Hepatocyte (in vitro differentiated cells): ENCODE measurements at regions not wholly inside any gene's neighbourhood (a gene's known extent, or its start where the extent isn't known, plus 50 kb on each side); places are given as distances from the start of the nearest gene placed in this dataset.

Source experiments
- DNase-seq: peaks from one replicate; pipeline ENCODE4 v3.0.0-alpha.2; 2016; ENCODE audit warnings: low spot score
- H2AFZ ChIP-seq: fragments of 200-600 bp; sonication (generic); 2 replicates; pipeline ENCODE4 v1.6.0; 2016; ENCODE audit warnings: antibody characterized with exemption, mild to moderate bottlenecking
- H3K27ac ChIP-seq: fragments of 200-600 bp; sonication (generic); 2 replicates; pipeline ENCODE4 v1.5.1; 2016; ENCODE audit warnings: mild to moderate bottlenecking
- H3K27me3 ChIP-seq: fragments of 200-600 bp; sonication (generic); 2 replicates; pipeline ENCODE4 v1.6.1; 2016
- H3K36me3 ChIP-seq: fragments of 200-600 bp; sonication (generic); replicated peaks from 2 replicates; pipeline ENCODE4 v1.5.1; 2016; ENCODE audit warnings: low read depth; ENCODE audit not compliant: insufficient read depth
- H3K4me1 ChIP-seq: fragments of 200-600 bp; sonication (generic); 2 replicates; pipeline ENCODE4 v1.5.1; 2016; ENCODE audit warnings: mild to moderate bottlenecking, moderate library complexity; ENCODE audit not compliant: insufficient read depth
- H3K4me2 ChIP-seq: fragments of 200-600 bp; sonication (generic); 2 replicates; pipeline ENCODE4 v1.6.0; 2016
- H3K4me3 ChIP-seq: fragments of 200-600 bp; sonication (generic); 2 replicates; pipeline ENCODE4 v1.5.1; 2016; ENCODE audit warnings: mild to moderate bottlenecking
- H3K79me2 ChIP-seq: fragments of 200-600 bp; sonication (generic); 2 replicates; pipeline ENCODE4 v1.6.0; 2017; ENCODE audit warnings: mild to moderate bottlenecking
- H3K9me2 ChIP-seq: fragments of 200-600 bp; sonication (generic); replicated peaks from 2 replicates; pipeline ENCODE4 v1.6.0; 2017; ENCODE audit warnings: mild to moderate bottlenecking; ENCODE audit not compliant: insufficient read depth
- H3K9me3 ChIP-seq: fragments of 200-600 bp; sonication (generic); 2 replicates; pipeline ENCODE4 v1.5.1; 2016; ENCODE audit warnings: low read depth, mild to moderate bottlenecking
- H4K20me1 ChIP-seq: fragments of 200-600 bp; sonication (generic); 2 replicates; pipeline ENCODE4 v1.6.0; 2016; ENCODE audit warnings: mild to moderate bottlenecking; ENCODE audit not compliant: insufficient read depth, poor library complexity, severe bottlenecking
- CTCF ChIP-seq: fragments of 200-600 bp; sonication (generic); IDR thresholded peaks from 2 replicates; pipeline ENCODE4 v1.5.1; 2016; ENCODE audit warnings: antibody characterized with exemption, mild to moderate bottlenecking; ENCODE audit not compliant: poor library complexity
- EZH2 ChIP-seq: fragments of 200-600 bp; sonication (generic); IDR thresholded peaks from 2 replicates; pipeline ENCODE4 v1.6.1; 2016; ENCODE audit warnings: antibody characterized with exemption, mild to moderate bottlenecking, borderline replicate concordance
- EZH2phosphoT487 ChIP-seq: fragments of 200-600 bp; sonication (generic); IDR thresholded peaks from one replicate; pipeline ENCODE4 v1.6.1; 2018; ENCODE audit warnings: antibody characterized with exemption, mild to moderate bottlenecking, low read depth, moderate library complexity; ENCODE audit not compliant: unreplicated experiment, severe bottlenecking
- WGBS: methylation state at CpG from one replicate; pipeline ENCODE4 v1.1.6; 2016; ENCODE audit warnings: low lambda C conversion rate; ENCODE audit errors: missing lambda C conversion rate; 5-methylcytosine and 5-hydroxymethylcytosine counted together

GRCh38 chrX:45267007-45267406 is 66.3 kb upstream of the DIPK2B start:
- no peaks in the 10 kb centered on the region for H3K79me2 ChIP-seq
- 68% methylated on average over 1 of the region's 1 CpG for WGBS
- no peaks in the 10 kb centered on the region for H3K4me1 ChIP-seq

GRCh38 chrX:45266456-45266855 is 65.8 kb upstream of the DIPK2B start:
- H3K27ac ChIP-seq, result no peak overlapping the region
- TF ChIP-seq CTCF (no peak), EZH2phosphoT487 (no peak), EZH2 (no peak)
- H3K9me2 ChIP-seq, result no peaks in the 10 kb centered on the region
- no peak for DNase-seq
- H3K27me3 ChIP-seq, result no peaks in the 10 kb centered on the region
- H4K20me1 ChIP-seq, result no peaks in the 10 kb centered on the region
- no peak overlapping the region for H3K4me2 ChIP-seq
- H3K79me2 ChIP-seq, result no peaks in the 10 kb centered on the region
- WGBS, result 80% methylated on average over 1 of the region's 1 CpG
- no peaks in the 10 kb centered on the region for H3K9me3 ChIP-seq
- no peak overlapping the region for H2AFZ ChIP-seq
- no peaks in the 10 kb centered on the region for H3K36me3 ChIP-seq
- no peaks in the 10 kb centered on the region for H3K4me1 ChIP-seq
- no peak overlapping the region for H3K4me3 ChIP-seq

More at GRCh38 chrX:45267007-45267406, 66.3 kb upstream of the DIPK2B start:
- Histone ChIP-seq H2AFZ (no peak overlapping the region), H3K4me3 (no peak overlapping the region), H3K36me3 (no peaks in the 10 kb centered on the region), H3K9me2 (no peaks in the 10 kb centered on the region), H3K9me3 (no peaks in the 10 kb centered on the region), H3K27me3 (no peaks in the 10 kb centered on the region), H3K4me2 (no peak overlapping the region), H4K20me1 (no peaks in the 10 kb centered on the region), H3K27ac (no peak overlapping the region)
- TF ChIP-seq EZH2, result no peak
- TF ChIP-seq CTCF, result no peak
- TF ChIP-seq EZH2phosphoT487, result no peak
- DNase-seq, result no peak

- Histone ChIP-seq H3K79me2 (no peaks in the 10 kb centered on the region), H3K27me3 (no peaks in the 10 kb centered on the region)
- 93% methylated on average over 7 of the region's 7 CpGs for WGBS
Observed at GRCh38 chrX:45264865-45265264, 64.2 kb upstream of the DIPK2B start.

More at GRCh38 chrX:45264865-45265264, 64.2 kb upstream of the DIPK2B start:
- Histone ChIP-seq H3K4me2 (no peak overlapping the region), H2AFZ (no peak overlapping the region), H3K27ac (no peak overlapping the region), H3K9me2 (no peaks in the 10 kb centered on the region), H3K4me1 (no peaks in the 10 kb centered on the region), H3K4me3 (no peak overlapping the region), H3K9me3 (no peaks in the 10 kb centered on the region), H4K20me1 (no peaks in the 10 kb centered on the region), H3K36me3 (no peaks in the 10 kb centered on the region)
- no peak for DNase-seq
- TF ChIP-seq EZH2 (no peak), CTCF (no peak), EZH2phosphoT487 (no peak)
